ENCODE measurements at regions not wholly inside any gene's neighbourhood (a gene's known extent, or its start where the extent isn't known, plus 50 kb on each side); places are given as distances from the start of the nearest gene placed in this dataset.

GRCh38 chr13:26834646-26835045 is 74.1 kb upstream of the GPR12 start:
- CTCF ChIA-PET: no interaction called here

GRCh38 chr13:26831336-26831908 is 70.8 kb upstream of the GPR12 start:
- CTCF ChIA-PET: no interaction called here
- Mint-ChIP-seq H3K4me3 (no peak overlapping the region), H3K9me3 (no peaks in the 10 kb centered on the region)

More at GRCh38 chr13:26834646-26835045, 74.1 kb upstream of the GPR12 start:
- Mint-ChIP-seq H3K36me3 (ENCODE audit: low read depth) (no peaks in the 10 kb centered on the region), H3K4me1 (no peaks in the 10 kb centered on the region), H3K4me3 (no peak overlapping the region), H3K27ac (no peak overlapping the region), H3K9me3 (no peaks in the 10 kb centered on the region), H3K27me3 (peaks cover 14% of the 10 kb centered on the region)
- POLR2A ChIA-PET: no interaction called here
- no peak for DNase-seq

GRCh38 chr13:26829716-26830115 is 69.1 kb upstream of the GPR12 start:
- Mint-ChIP-seq H3K27me3 (peaks cover 4% of the 10 kb centered on the region), H3K36me3 (ENCODE audit: low read depth) (no peaks in the 10 kb centered on the region), H3K4me3 (no peak overlapping the region), H3K4me1 (no peaks in the 10 kb centered on the region), H3K9me3 (no peaks in the 10 kb centered on the region), H3K27ac (no peak overlapping the region)
- no peak for DNase-seq
- ChIA-PET CTCF (no interaction called here), POLR2A (no interaction called here)

More at GRCh38 chr13:26831336-26831908, 70.8 kb upstream of the GPR12 start:
- Mint-ChIP-seq H3K4me1 (no peaks in the 10 kb centered on the region), H3K27me3 (peaks cover 12% of the 10 kb centered on the region), H3K36me3 (ENCODE audit: low read depth) (no peaks in the 10 kb centered on the region), H3K27ac (no peak overlapping the region)
- POLR2A ChIA-PET: no interaction called here
- DNase-seq: no peak

- H3K4me3 Mint-ChIP-seq: no peak overlapping the region
- H3K36me3 Mint-ChIP-seq (ENCODE audit: low read depth): no peaks in the 10 kb centered on the region
- DNase-seq: no peak
- no peaks in the 10 kb centered on the region for H3K4me1 Mint-ChIP-seq
- peaks cover 5% of the 10 kb centered on the region for H3K27me3 Mint-ChIP-seq
- CTCF ChIA-PET: no interaction called here
- POLR2A ChIA-PET: no interaction called here
- no peaks in the 10 kb centered on the region for H3K9me3 Mint-ChIP-seq
- H3K27ac Mint-ChIP-seq: no peak overlapping the region
These were observed 64.0 kb upstream of the GPR12 start for GRCh38 chr13:26824581-26824980.

- Mint-ChIP-seq H3K27me3 (peaks cover 5% of the 10 kb centered on the region), H3K9me3 (no peaks in the 10 kb centered on the region), H3K4me3 (no peak overlapping the region), H3K4me1 (no peaks in the 10 kb centered on the region), H3K36me3 (ENCODE audit: low read depth) (no peaks in the 10 kb centered on the region), H3K27ac (no peak overlapping the region)
- CTCF ChIA-PET: no interaction called here
- no peak for DNase-seq
- POLR2A ChIA-PET: no interaction called here
These were observed 61.6 kb upstream of the GPR12 start for GRCh38 chr13:26822146-26822545.

GRCh38 chr13:26821672-26822071 is 61.1 kb upstream of the GPR12 start:
- H3K36me3 Mint-ChIP-seq (ENCODE audit: low read depth): no peaks in the 10 kb centered on the region
- H3K4me3 Mint-ChIP-seq: no peak overlapping the region
- no peaks in the 10 kb centered on the region for H3K9me3 Mint-ChIP-seq
- ChIA-PET POLR2A (no interaction called here), CTCF (no interaction called here)
- H3K27ac Mint-ChIP-seq: no peak overlapping the region
- H3K27me3 Mint-ChIP-seq: peaks cover 5% of the 10 kb centered on the region
- no peak for DNase-seq
- no peaks in the 10 kb centered on the region for H3K4me1 Mint-ChIP-seq

GRCh38 chr13:26820871-26821270 is 60.3 kb upstream of the GPR12 start:
- Mint-ChIP-seq H3K27me3 (peaks cover 5% of the 10 kb centered on the region), H3K4me3 (no peak overlapping the region), H3K27ac (no peak overlapping the region), H3K9me3 (no peaks in the 10 kb centered on the region), H3K4me1 (no peaks in the 10 kb centered on the region), H3K36me3 (ENCODE audit: low read depth) (no peaks in the 10 kb centered on the region)
- DNase-seq: no peak
- CTCF ChIA-PET: no interaction called here
- POLR2A ChIA-PET: no interaction called here

GRCh38 chr13:26819046-26819445 is 58.5 kb upstream of the GPR12 start:
- H3K4me1 Mint-ChIP-seq: no peaks in the 10 kb centered on the region
- no peak overlapping the region for H3K27ac Mint-ChIP-seq
- no peak for DNase-seq
- no peak overlapping the region for H3K4me3 Mint-ChIP-seq
- H3K36me3 Mint-ChIP-seq (ENCODE audit: low read depth): no peaks in the 10 kb centered on the region
- CTCF ChIA-PET: no interaction called here
- H3K9me3 Mint-ChIP-seq: no peaks in the 10 kb centered on the region
- H3K27me3 Mint-ChIP-seq: peaks cover 4% of the 10 kb centered on the region
- POLR2A ChIA-PET: no interaction called here

- Mint-ChIP-seq H3K36me3 (ENCODE audit: low read depth) (no peaks in the 10 kb centered on the region), H3K9me3 (no peaks in the 10 kb centered on the region), H3K27ac (no peak overlapping the region), H3K4me1 (no peaks in the 10 kb centered on the region), H3K27me3 (peaks cover 6% of the 10 kb centered on the region), H3K4me3 (no peak overlapping the region)
- DNase-seq: no peak
- ChIA-PET POLR2A (no interaction called here), CTCF (no interaction called here)
These were observed 56.3 kb upstream of the GPR12 start for GRCh38 chr13:26816881-26817280.

GRCh38 chr13:26813980-26814348 is 53.4 kb upstream of the GPR12 start:
- ChIA-PET POLR2A (no interaction called here), CTCF (no interaction called here)
- Mint-ChIP-seq H3K27me3 (peaks cover 21% of the 10 kb centered on the region), H3K9me3 (no peaks in the 10 kb centered on the region), H3K4me1 (no peaks in the 10 kb centered on the region), H3K27ac (no peak overlapping the region), H3K4me3 (no peak overlapping the region), H3K36me3 (ENCODE audit: low read depth) (no peaks in the 10 kb centered on the region)
- DNase-seq: no peak

- H3K4me1 Mint-ChIP-seq: no peaks in the 10 kb centered on the region
- H3K9me3 Mint-ChIP-seq: no peaks in the 10 kb centered on the region
- CTCF ChIA-PET: no interaction called here
- H3K36me3 Mint-ChIP-seq (ENCODE audit: low read depth): no peaks in the 10 kb centered on the region
- H3K27ac Mint-ChIP-seq: no peak overlapping the region
- H3K4me3 Mint-ChIP-seq: no peak overlapping the region
- H3K27me3 Mint-ChIP-seq: peaks cover 24% of the 10 kb centered on the region
- DNase-seq: no peak
- POLR2A ChIA-PET: no interaction called here
These were observed 52.9 kb upstream of the GPR12 start for GRCh38 chr13:26813321-26813979.

- H3K27me3 Mint-ChIP-seq: peaks cover 24% of the 10 kb centered on the region
- no peak overlapping the region for H3K27ac Mint-ChIP-seq
- ChIA-PET POLR2A (no interaction called here), CTCF (no interaction called here)
- H3K36me3 Mint-ChIP-seq (ENCODE audit: low read depth): no peaks in the 10 kb centered on the region
- H3K4me3 Mint-ChIP-seq: no peak overlapping the region
- no peaks in the 10 kb centered on the region for H3K9me3 Mint-ChIP-seq
- H3K4me1 Mint-ChIP-seq: no peaks in the 10 kb centered on the region
- DNase-seq: no peak
These were observed 51.0 kb upstream of the GPR12 start for GRCh38 chr13:26811581-26811980.
